ENCODE measurements at regions not wholly inside any gene's neighbourhood (a gene's known extent, or its start where the extent isn't known, plus 50 kb on each side); places are given as distances from the start of the nearest gene placed in this dataset.

DNA sequence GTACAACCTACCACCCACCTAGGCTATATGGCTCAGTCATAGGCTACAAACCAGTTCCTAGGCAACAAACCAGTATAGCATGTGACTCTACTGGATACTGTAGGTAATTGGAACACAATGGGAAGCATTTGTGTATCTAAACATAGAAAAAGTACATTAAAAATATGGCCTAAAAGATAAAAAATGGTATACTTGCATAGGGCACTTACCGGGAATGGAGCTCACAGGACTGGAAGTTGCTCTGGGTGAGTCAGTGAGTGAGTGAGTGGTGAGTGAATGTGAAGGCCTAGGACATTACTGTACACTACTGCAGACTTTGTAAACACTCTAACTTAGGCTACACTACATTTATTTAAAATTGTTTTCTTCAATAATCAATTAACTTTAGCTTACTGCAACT is 139.2 kb upstream of the RBPJ start:
- Histone ChIP-seq H3K9me3 (no peaks in the 10 kb centered on the region), H3K4me3 (no peak overlapping the region), H3K27me3 (no peaks in the 10 kb centered on the region), H3K36me3 (no peaks in the 10 kb centered on the region), H3K27ac (no peak overlapping the region), H3K4me1 (no peaks in the 10 kb centered on the region)
- TF ChIP-seq, protein P1, sequence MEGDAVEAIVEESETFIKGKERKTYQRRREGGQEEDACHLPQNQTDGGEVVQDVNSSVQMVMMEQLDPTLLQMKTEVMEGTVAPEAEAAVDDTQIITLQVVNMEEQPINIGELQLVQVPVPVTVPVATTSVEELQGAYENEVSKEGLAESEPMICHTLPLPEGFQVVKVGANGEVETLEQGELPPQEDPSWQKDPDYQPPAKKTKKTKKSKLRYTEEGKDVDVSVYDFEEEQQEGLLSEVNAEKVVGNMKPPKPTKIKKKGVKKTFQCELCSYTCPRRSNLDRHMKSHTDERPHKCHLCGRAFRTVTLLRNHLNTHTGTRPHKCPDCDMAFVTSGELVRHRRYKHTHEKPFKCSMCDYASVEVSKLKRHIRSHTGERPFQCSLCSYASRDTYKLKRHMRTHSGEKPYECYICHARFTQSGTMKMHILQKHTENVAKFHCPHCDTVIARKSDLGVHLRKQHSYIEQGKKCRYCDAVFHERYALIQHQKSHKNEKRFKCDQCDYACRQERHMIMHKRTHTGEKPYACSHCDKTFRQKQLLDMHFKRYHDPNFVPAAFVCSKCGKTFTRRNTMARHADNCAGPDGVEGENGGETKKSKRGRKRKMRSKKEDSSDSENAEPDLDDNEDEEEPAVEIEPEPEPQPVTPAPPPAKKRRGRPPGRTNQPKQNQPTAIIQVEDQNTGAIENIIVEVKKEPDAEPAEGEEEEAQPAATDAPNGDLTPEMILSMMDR (IDR thresholded peaks at IDR 0.05): no peak
- no peak for TF ChIP-seq POLR2A (IDR thresholded peaks at IDR 0.05)
- TF ChIP-seq POLR2AphosphoS5 (IDR thresholded peaks at IDR 0.05; ENCODE audit: insufficient read depth in 1 of 2, low read depth in 1 of 2): no peak
- intact Hi-C loops (cut with DNase I): no loop called here
- no peak for DNase-seq (ENCODE audit: extremely low spot score in 2 of 2)

DNA sequence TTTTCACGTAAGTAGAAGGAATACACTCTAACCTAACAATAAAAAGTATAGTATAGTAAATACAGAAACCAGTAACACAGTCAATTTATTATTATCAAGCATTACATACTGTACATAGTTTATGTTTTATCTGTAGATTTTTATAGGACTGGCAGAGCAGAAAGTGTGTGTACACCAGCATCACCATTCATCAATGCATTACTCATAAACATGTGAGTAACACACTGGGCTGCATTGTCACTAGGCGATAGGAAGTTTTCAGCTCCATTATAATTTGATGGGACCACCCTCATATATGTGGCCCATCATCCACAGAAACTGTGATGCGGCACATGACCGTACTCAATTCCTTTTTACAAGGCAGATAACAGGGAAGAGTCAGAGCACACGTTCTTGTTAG is 137.8 kb upstream of the RBPJ start:
- intact Hi-C loops (cut with DNase I): no loop called here
- Histone ChIP-seq H3K4me1 (no peaks in the 10 kb centered on the region), H3K27ac (no peak overlapping the region), H3K27me3 (no peaks in the 10 kb centered on the region), H3K4me3 (no peak overlapping the region), H3K36me3 (no peaks in the 10 kb centered on the region), H3K9me3 (no peaks in the 10 kb centered on the region)
- TF ChIP-seq, protein P1 (IDR thresholded peaks at IDR 0.05): no peak
- TF ChIP-seq POLR2AphosphoS5 (IDR thresholded peaks at IDR 0.05; ENCODE audit: insufficient read depth in 1 of 2, low read depth in 1 of 2) (no peak), POLR2A (IDR thresholded peaks at IDR 0.05) (no peak)
- DNase-seq (ENCODE audit: extremely low spot score in 2 of 2): no peak

DNA sequence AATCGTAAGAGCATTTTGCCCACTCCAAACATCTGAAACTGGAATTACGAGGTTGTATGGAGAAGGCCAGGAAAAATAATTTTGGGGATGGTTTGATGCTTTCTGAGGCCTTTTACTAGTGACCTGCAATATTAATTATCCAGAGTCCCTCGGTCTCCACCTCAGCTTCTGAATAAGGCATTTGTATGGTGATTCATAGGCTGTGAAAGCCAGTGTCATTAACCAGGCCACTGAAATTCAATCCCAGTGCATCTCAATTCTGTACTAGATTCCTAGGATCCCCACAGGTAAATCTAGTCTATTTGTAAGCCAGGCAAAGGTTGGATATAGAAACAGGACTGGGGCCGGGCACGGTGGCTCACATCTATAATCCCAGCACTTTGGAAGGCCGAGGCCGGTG is 135.4 kb upstream of the RBPJ start:
- no peaks in the 10 kb centered on the region for H3K4me1 ChIP-seq
- no peaks in the 10 kb centered on the region for H3K27me3 ChIP-seq
- H3K36me3 ChIP-seq: no peaks in the 10 kb centered on the region
- no peaks in the 10 kb centered on the region for H3K9me3 ChIP-seq
- DNase-seq (ENCODE audit: extremely low spot score in 2 of 2): no peak
- H3K27ac ChIP-seq: no peak overlapping the region
- intact Hi-C loops (cut with DNase I): no loop called here
- TF ChIP-seq, protein P1 (IDR thresholded peaks at IDR 0.05): no peak
- TF ChIP-seq POLR2A (IDR thresholded peaks at IDR 0.05): no peak
- TF ChIP-seq POLR2AphosphoS5 (IDR thresholded peaks at IDR 0.05; ENCODE audit: insufficient read depth in 1 of 2, low read depth in 1 of 2): no peak
- no peak overlapping the region for H3K4me3 ChIP-seq

DNA sequence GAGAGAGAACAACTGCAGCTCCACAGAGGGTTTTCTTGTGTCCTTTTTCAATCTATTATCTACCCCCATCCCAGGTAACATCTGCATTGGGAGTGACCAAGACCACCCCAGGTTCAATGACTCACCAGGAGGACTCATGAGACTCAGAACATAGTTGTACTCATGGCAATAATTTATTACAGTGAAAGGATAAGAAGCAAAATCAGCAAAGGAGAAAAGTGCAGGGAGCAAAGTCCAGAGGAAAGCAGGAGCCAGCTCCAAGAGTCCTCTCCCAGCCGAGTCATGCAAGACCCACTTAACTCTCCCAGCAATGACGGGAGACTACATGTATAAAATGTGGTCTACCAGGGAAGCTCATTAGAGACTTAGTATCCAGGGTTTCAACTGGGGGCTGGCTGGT is 129.5 kb upstream of the RBPJ start:
- Histone ChIP-seq H3K4me3 (no peak overlapping the region), H3K36me3 (no peaks in the 10 kb centered on the region), H3K9me3 (no peaks in the 10 kb centered on the region), H3K27me3 (no peaks in the 10 kb centered on the region), H3K4me1 (no peaks in the 10 kb centered on the region), H3K27ac (no peak overlapping the region)
- no peak for DNase-seq (ENCODE audit: extremely low spot score in 2 of 2)
- TF ChIP-seq POLR2A (IDR thresholded peaks at IDR 0.05) (no peak), POLR2AphosphoS5 (IDR thresholded peaks at IDR 0.05; ENCODE audit: insufficient read depth in 1 of 2, low read depth in 1 of 2) (no peak)
- TF ChIP-seq, protein P1 (IDR thresholded peaks at IDR 0.05): no peak
- intact Hi-C loops (cut with DNase I): no loop called here

DNA sequence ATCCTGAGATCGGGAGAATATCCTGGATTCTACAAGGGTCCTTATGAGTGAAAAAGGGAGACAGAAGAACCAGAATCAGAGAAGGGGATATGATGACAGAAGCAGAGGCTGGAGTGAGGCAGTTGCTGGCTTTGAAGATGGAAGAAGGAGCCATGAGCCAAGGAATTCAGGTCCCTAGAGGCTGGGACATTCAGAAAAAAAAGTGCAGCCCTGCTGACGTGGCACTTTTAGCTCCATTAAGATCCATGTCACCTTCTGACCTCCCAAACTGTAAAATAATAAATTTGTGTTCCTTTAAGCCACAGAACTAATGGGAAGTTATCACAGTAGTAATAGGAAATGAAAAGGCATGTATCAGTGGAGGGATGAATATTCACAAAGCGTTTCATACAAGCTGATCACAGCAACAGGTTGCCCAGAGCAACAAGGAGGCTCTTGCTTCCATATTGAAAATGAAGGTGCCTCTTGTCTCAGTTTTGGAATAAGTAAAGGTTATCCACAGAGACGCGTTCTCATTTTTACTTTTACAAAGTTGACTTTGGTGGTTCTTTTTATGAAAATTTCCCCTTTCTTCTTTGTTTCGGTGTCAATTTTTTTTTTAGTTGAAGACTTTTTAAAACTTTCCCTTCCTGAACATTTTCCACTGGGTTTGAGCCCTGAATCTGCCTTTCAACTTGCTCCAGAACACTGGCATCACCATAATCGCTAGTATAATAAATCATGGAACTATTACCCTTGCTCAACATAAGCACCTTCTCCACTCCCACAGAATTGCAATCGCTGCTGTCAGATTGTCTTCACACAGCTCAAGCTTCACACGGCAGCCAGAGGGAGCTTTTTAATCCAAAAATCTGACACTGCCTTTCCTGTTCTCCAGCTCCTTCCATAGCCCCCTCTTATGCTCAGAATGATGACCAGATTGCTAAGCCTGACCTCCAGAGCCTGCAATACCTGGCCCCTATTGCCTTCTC is 127.6 kb upstream of the RBPJ start:
- no peaks in the 10 kb centered on the region for H3K36me3 ChIP-seq
- no peak overlapping the region for H3K27ac ChIP-seq
- no peak for DNase-seq (ENCODE audit: extremely low spot score in 2 of 2)
- no peak overlapping the region for H3K4me3 ChIP-seq
- H3K27me3 ChIP-seq: no peaks in the 10 kb centered on the region
- no peaks in the 10 kb centered on the region for H3K9me3 ChIP-seq
- no peak for TF ChIP-seq POLR2A (IDR thresholded peaks at IDR 0.05)
- no peak for TF ChIP-seq POLR2AphosphoS5 (IDR thresholded peaks at IDR 0.05; ENCODE audit: insufficient read depth in 1 of 2, low read depth in 1 of 2)
- TF ChIP-seq, protein P1 (IDR thresholded peaks at IDR 0.05): no peak
- intact Hi-C loops (cut with DNase I): no loop called here
- peaks cover 5% of the 10 kb centered on the region for H3K4me1 ChIP-seq

All from vagina (tissue), 2 donors.